DND-41 (cell line): ENCODE measurements at regions not wholly inside any gene's neighbourhood (a gene's known extent, or its start where the extent isn't known, plus 50 kb on each side); places are given as distances from the start of the nearest gene placed in this dataset.

Source experiments
- ATAC-seq: fragments of 200-7000 bp; cut with Tn5 transposase; 3 replicates; pipeline ENCODE4 v1.9.1; 2021; ENCODE audit warnings: low read depth; ENCODE audit not compliant: insufficient read depth
- DNase-seq: peaks from one replicate; pipeline ENCODE4 v3.0.0-alpha.2; 2020
- H2AFZ ChIP-seq: 2 replicates; pipeline ENCODE4 v1.6.0; 2012; ENCODE audit warnings: low read depth, low read length
- H3K27ac ChIP-seq: 2 replicates; pipeline ENCODE4 v1.5.1; 2012; ENCODE audit warnings: low read length, inconsistent platforms
- H3K27me3 ChIP-seq: fragments of 200-600 bp; sonication (generic); 2 replicates; pipeline ENCODE4 v1.6.0; 2012; ENCODE audit warnings: low read length, mild to moderate bottlenecking, inconsistent platforms; ENCODE audit not compliant: insufficient read depth, poor library complexity
- H3K36me3 ChIP-seq: 2 replicates; pipeline ENCODE4 v1.5.1; 2012; ENCODE audit warnings: low read length, inconsistent platforms; ENCODE audit not compliant: insufficient read depth
- H3K4me1 ChIP-seq: 2 replicates; pipeline ENCODE4 v1.5.1; 2012; ENCODE audit warnings: mild to moderate bottlenecking, low read length; ENCODE audit not compliant: insufficient read depth
- H3K4me2 ChIP-seq: 2 replicates; pipeline ENCODE4 v1.6.0; 2012; ENCODE audit warnings: mild to moderate bottlenecking, moderate library complexity, low read length, inconsistent platforms; ENCODE audit not compliant: insufficient read depth
- H3K4me3 ChIP-seq, 2 experiments: fragments of 200-600 bp in 1 of 2; shearing (Covaris generic) in 1 of 2; 2 replicates each; pipeline ENCODE4 v1.5.1; 2012 to 2016; ENCODE audit warnings: inconsistent platforms in 2 of 2, low read length in 2 of 2, mild to moderate bottlenecking in 2 of 2, low read depth in 1 of 2, moderate library complexity in 1 of 2
- H3K79me2 ChIP-seq: 2 replicates; pipeline ENCODE4 v1.6.0; 2012; ENCODE audit warnings: low read length, inconsistent platforms; ENCODE audit not compliant: insufficient read depth
- H3K9ac ChIP-seq: 2 replicates; pipeline ENCODE4 v1.6.0; 2012; ENCODE audit warnings: low read depth, mild to moderate bottlenecking, inconsistent platforms, low read length, moderate library complexity
- H3K9me3 ChIP-seq: 2 replicates; pipeline ENCODE4 v1.5.1; 2012; ENCODE audit warnings: low read length, moderate library complexity, mild to moderate bottlenecking, inconsistent platforms; ENCODE audit not compliant: insufficient read depth, severe bottlenecking
- H4K20me1 ChIP-seq: 2 replicates; pipeline ENCODE4 v1.6.0; 2012; ENCODE audit warnings: low read length; ENCODE audit not compliant: insufficient read depth
- EZH2 ChIP-seq: IDR thresholded peaks from 3 replicates; pipeline ENCODE4 v1.6.1; 2012; ENCODE audit warnings: borderline replicate concordance, low read depth, mild to moderate bottlenecking, moderate library complexity, low read length, inconsistent platforms; ENCODE audit not compliant: severe bottlenecking
- TF ChIP-seq, protein P1 (sequence below): IDR thresholded peaks from 2 replicates; pipeline ENCODE4 v1.5.1; 2012; ENCODE audit warnings: borderline replicate concordance, low read length, moderate library complexity, mild to moderate bottlenecking; ENCODE audit not compliant: poor library complexity, severe bottlenecking; ENCODE audit errors: extremely low read depth

DNA sequence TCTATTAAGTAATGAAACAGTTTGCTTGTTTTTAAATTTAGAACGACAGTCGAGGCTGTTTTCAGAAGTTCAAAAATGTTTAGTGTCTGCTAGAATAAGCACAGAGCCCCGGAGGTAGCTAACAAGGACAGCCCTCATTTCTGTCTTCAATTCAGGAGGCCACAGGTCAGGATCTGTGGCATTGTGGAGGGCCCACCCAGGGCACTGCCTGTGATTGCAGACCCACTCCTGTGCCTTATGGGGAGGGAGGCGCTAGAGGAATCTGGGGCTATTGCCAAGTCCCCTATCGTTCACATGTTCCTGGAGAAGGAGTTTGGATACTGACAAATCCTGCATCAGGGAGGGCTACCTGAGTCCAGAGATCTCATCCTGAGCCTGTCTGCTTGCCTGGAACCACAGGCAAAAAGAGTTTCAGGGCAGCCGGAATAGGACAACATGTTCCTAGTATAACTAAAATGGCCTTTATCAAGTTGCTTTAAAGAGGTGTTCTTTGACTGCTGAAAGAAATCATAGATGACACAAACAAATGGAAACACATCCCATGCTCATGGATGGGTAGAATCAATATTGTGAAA is 141.5 kb upstream of the ROPN1 start:
- TF ChIP-seq EZH2: no peak
- TF ChIP-seq, protein P1, sequence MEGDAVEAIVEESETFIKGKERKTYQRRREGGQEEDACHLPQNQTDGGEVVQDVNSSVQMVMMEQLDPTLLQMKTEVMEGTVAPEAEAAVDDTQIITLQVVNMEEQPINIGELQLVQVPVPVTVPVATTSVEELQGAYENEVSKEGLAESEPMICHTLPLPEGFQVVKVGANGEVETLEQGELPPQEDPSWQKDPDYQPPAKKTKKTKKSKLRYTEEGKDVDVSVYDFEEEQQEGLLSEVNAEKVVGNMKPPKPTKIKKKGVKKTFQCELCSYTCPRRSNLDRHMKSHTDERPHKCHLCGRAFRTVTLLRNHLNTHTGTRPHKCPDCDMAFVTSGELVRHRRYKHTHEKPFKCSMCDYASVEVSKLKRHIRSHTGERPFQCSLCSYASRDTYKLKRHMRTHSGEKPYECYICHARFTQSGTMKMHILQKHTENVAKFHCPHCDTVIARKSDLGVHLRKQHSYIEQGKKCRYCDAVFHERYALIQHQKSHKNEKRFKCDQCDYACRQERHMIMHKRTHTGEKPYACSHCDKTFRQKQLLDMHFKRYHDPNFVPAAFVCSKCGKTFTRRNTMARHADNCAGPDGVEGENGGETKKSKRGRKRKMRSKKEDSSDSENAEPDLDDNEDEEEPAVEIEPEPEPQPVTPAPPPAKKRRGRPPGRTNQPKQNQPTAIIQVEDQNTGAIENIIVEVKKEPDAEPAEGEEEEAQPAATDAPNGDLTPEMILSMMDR: no peak

DNA sequence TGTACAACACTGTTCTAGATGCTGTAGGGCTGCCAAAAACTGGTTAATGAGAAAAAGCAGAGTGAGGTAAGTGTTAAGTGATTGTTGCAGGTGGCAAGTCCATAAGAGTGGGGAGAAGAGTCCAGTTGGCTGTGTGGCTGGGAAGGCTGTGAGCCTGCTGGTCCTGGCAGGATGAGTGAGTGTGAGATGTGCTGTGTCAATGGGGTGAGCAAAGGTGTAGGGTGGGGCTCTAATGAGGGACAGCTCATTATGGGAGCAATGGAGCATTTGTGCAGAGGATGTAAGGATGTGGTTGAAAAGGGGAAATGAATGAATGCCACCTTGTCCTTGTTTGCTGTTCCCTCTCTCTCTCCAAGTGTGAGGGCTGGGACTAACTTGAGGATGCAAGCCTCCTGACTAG is 145.3 kb upstream of the ROPN1 start:
- ATAC-seq (no peak), DNase-seq (no peak)
- Histone ChIP-seq H2AFZ (no peak overlapping the region), H3K4me2 (no peak overlapping the region), H3K27me3 (peaks cover 3% of the 10 kb centered on the region), H3K27ac (no peak overlapping the region), H4K20me1 (no peaks in the 10 kb centered on the region), H3K4me1 (no peaks in the 10 kb centered on the region), H3K9me3 (no peaks in the 10 kb centered on the region), H3K79me2 (no peaks in the 10 kb centered on the region), H3K36me3 (no peaks in the 10 kb centered on the region), H3K4me3 (no peak overlapping the region), H3K9ac (no peak overlapping the region)
- TF ChIP-seq, protein P1: no peak

More for the DNA sequence above, 141.5 kb upstream of the ROPN1 start:
- no peak overlapping the region for H3K4me2 ChIP-seq
- H3K27me3 ChIP-seq: peaks cover 16% of the 10 kb centered on the region
- no peaks in the 10 kb centered on the region for H3K36me3 ChIP-seq
- no peak overlapping the region for H3K4me3 ChIP-seq
- no peaks in the 10 kb centered on the region for H4K20me1 ChIP-seq
- no peaks in the 10 kb centered on the region for H3K79me2 ChIP-seq
- ATAC-seq: no peak
- H2AFZ ChIP-seq: no peak overlapping the region
- no peak overlapping the region for H3K9ac ChIP-seq
- no peaks in the 10 kb centered on the region for H3K4me1 ChIP-seq
- no peak for DNase-seq
- no peaks in the 10 kb centered on the region for H3K9me3 ChIP-seq
- no peak overlapping the region for H3K27ac ChIP-seq

DNA sequence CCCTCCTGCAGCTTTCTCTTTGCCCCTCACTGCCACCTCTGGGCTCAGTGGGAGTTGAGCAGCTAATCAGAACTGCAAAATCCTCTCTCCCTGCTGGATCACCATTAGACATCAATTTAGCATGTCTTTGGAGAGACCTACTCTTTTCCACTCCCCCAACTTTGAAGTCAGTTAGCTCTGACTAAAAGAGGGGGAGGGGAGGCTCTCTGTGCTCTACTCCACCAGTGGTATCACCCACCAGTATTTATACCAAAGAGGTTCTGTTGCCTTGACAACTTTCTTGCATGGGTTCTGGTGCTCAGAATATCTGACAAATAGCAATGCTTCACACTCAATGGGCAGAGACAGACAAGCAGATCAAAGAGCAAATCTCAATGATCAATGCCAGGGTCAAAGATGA is 146.2 kb upstream of the ROPN1 start:
- Histone ChIP-seq H3K4me1 (no peaks in the 10 kb centered on the region), H2AFZ (no peak overlapping the region), H4K20me1 (no peaks in the 10 kb centered on the region), H3K4me2 (no peak overlapping the region), H3K79me2 (no peaks in the 10 kb centered on the region), H3K9ac (no peak overlapping the region), H3K4me3 (no peak overlapping the region), H3K36me3 (no peaks in the 10 kb centered on the region), H3K27me3 (no peaks in the 10 kb centered on the region), H3K27ac (no peak overlapping the region), H3K9me3 (no peaks in the 10 kb centered on the region)
- no peak for ATAC-seq
- DNase-seq: no peak
- no peak for TF ChIP-seq EZH2
- TF ChIP-seq, protein P1: no peak

DNA sequence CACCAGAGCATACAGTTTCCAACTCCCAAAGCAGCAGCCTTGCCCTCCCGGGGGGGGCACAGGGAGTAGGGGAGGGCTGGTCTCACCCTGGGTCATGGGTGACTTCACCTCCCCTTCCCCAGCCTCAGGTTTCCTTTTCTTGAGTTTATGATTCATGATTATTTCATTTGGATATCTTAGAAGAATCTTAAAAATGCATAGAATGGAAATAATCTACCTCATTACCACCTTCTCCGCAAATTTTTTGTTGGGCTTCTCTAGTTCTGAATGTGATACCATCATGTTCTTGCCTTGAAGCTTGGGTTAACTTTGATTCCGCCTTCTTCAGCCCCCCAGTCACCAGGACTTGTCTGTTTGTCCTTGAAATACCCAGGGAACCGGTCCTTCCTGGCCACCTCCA is 148.8 kb upstream of the ROPN1 start:
- no peaks in the 10 kb centered on the region for H3K36me3 ChIP-seq
- H4K20me1 ChIP-seq: no peaks in the 10 kb centered on the region
- no peak overlapping the region for H3K27ac ChIP-seq
- TF ChIP-seq EZH2: no peak
- TF ChIP-seq, protein P1: no peak
- no peak for ATAC-seq
- no peaks in the 10 kb centered on the region for H3K9me3 ChIP-seq
- peaks cover 12% of the 10 kb centered on the region for H3K27me3 ChIP-seq
- no peak overlapping the region for H2AFZ ChIP-seq
- H3K9ac ChIP-seq: no peak overlapping the region
- H3K4me1 ChIP-seq: no peaks in the 10 kb centered on the region
- no peak overlapping the region for H3K4me2 ChIP-seq
- no peaks in the 10 kb centered on the region for H3K79me2 ChIP-seq
- no peak for DNase-seq
- no peak overlapping the region for H3K4me3 ChIP-seq
